Lower leg skin (tissue), 4 donors: ENCODE measurements at regions not wholly inside any gene's neighbourhood (a gene's known extent, or its start where the extent isn't known, plus 50 kb on each side); places are given as distances from the start of the nearest gene placed in this dataset.

Experiments
- DNase-seq, 2 donors: peaks; one replicate each; pipeline ENCODE4 v3.0.0-alpha.2; 2019; ENCODE audit warnings: low spot score in 2 of 2
- H3K4me3 ChIP-seq: fragments of 200-600 bp; sonication (generic); 2 replicates; pipeline ENCODE4 v1.5.1; 2017; ENCODE audit warnings: mild to moderate bottlenecking, low read depth; ENCODE audit not compliant: poor library complexity, severe bottlenecking
- CTCF ChIP-seq, 3 donors: fragments of 450-650 bp; IDR thresholded peaks; one replicate each; pipeline ENCODE4 v1.5.1; 2016; ENCODE audit warnings: antibody characterized with exemption in 3 of 3, mild to moderate bottlenecking in 3 of 3, moderate library complexity in 2 of 3
- POLR2A ChIP-seq, 2 donors: fragments of 450-650 bp; IDR thresholded peaks; one replicate each; pipeline ENCODE4 v1.6.1; 2016 to 2017; ENCODE audit warnings: antibody characterized with exemption in 2 of 2, mild to moderate bottlenecking in 1 of 2, moderate library complexity in 1 of 2
- WGBS, 2 donors: methylation state at CpG; one replicate each; pipeline ENCODE4 v1.1.5; 2018; 5-methylcytosine and 5-hydroxymethylcytosine counted together
- intact Hi-C: fragments of 100-400 bp; cut with DNase I; formaldehyde crosslinking; loops from one replicate; pipeline ENCODE4 v1.15.0; 2023; ENCODE audit warnings: low total_unique reads

- no peak overlapping the region for H3K4me3 ChIP-seq
- 71 to 74% methylated on average over 2 of the region's 2 CpGs for WGBS, 2 donors
- DNase-seq, result no peak
- intact Hi-C loops, result no loop called here
- TF ChIP-seq CTCF (IDR thresholded peaks at IDR 0.05), result no peak
- TF ChIP-seq POLR2A (IDR thresholded peaks at IDR 0.05), result no peak
Measured at GRCh38 chr4:66355328-66355727, 685.0 kb upstream of the EPHA5 start.

- no peak for TF ChIP-seq POLR2A (IDR thresholded peaks at IDR 0.05)
- TF ChIP-seq CTCF (IDR thresholded peaks at IDR 0.05), result no peak
- no peak for DNase-seq
- H3K4me3 ChIP-seq, result no peak overlapping the region
- 60 to 67% methylated on average over 2 of the region's 2 CpGs for WGBS, 2 donors
- intact Hi-C loops, result no loop called here
Measured at GRCh38 chr4:66351761-66352160, 681.5 kb upstream of the EPHA5 start.

GRCh38 chr4:66340286-66340893 lies 670.1 kb upstream of the EPHA5 start:
- DNase-seq, result no peak
- no peak overlapping the region for H3K4me3 ChIP-seq
- intact Hi-C loops, result no loop called here
- TF ChIP-seq POLR2A (IDR thresholded peaks at IDR 0.05) (no peak), CTCF (IDR thresholded peaks at IDR 0.05) (no peak)
- 92 to 95% methylated on average over 3 of the region's 3 CpGs for WGBS, 2 donors

- TF ChIP-seq POLR2A (IDR thresholded peaks at IDR 0.05) (no peak), CTCF (IDR thresholded peaks at IDR 0.05) (no peak)
- 65 to 71% methylated on average over 3 of the region's 3 CpGs for WGBS, 2 donors
- no peak for DNase-seq
- intact Hi-C loops, result no loop called here
- no peak overlapping the region for H3K4me3 ChIP-seq
Measured at GRCh38 chr4:66339007-66339406, 668.7 kb upstream of the EPHA5 start.

- no peak overlapping the region for H3K4me3 ChIP-seq
- no peak for DNase-seq
- TF ChIP-seq POLR2A (IDR thresholded peaks at IDR 0.05), result no peak
- no peak for TF ChIP-seq CTCF (IDR thresholded peaks at IDR 0.05)
- intact Hi-C loops, result no loop called here
Measured at GRCh38 chr4:66331761-66332160, 661.5 kb upstream of the EPHA5 start.

GRCh38 chr4:66330125-66330524 lies 659.8 kb upstream of the EPHA5 start:
- H3K4me3 ChIP-seq, result no peak overlapping the region
- TF ChIP-seq CTCF (IDR thresholded peaks at IDR 0.05), result no peak
- TF ChIP-seq POLR2A (IDR thresholded peaks at IDR 0.05), result no peak
- no peak for DNase-seq
- WGBS, 2 donors, result 84 to 95% methylated on average over 3 of the region's 3 CpGs
- intact Hi-C loops, result no loop called here
